GM12891 (cell line): ENCODE measurements at regions not wholly inside any gene's neighbourhood (a gene's known extent, or its start where the extent isn't known, plus 50 kb on each side); places are given as distances from the start of the nearest gene placed in this dataset.

Experiments used
- PAX5 ChIP-seq: IDR thresholded peaks from 2 replicates; pipeline ENCODE4 v1.6.1; 2011; ENCODE audit warnings: low read length, moderate library complexity, mild to moderate bottlenecking; ENCODE audit not compliant: insufficient read depth, severe bottlenecking
- POLR2A ChIP-seq: IDR thresholded peaks from 2 replicates; pipeline ENCODE4 v1.6.1; 2011; ENCODE audit warnings: low read depth, low read length, control low read depth
- POLR2AphosphoS5 ChIP-seq: IDR thresholded peaks from 2 replicates; pipeline ENCODE4 v1.6.1; 2011; ENCODE audit warnings: low read depth, low read length, control low read depth
- POU2F2 ChIP-seq: IDR thresholded peaks from 2 replicates; pipeline ENCODE4 v1.6.1; 2011; ENCODE audit warnings: low read depth, mild to moderate bottlenecking, control low read depth, low read length, moderate library complexity
- SPI1 ChIP-seq: IDR thresholded peaks from 2 replicates; pipeline ENCODE4 v1.6.1; 2011; ENCODE audit warnings: low read depth, low read length, control low read depth
- TAF1 ChIP-seq: IDR thresholded peaks from 2 replicates; pipeline ENCODE4 v1.6.1; 2011; ENCODE audit warnings: low read depth, low read length, control low read depth

- TF ChIP-seq POLR2A (no peak), SPI1 (no peak), TAF1 (no peak), POLR2AphosphoS5 (no peak), PAX5 (no peak), POU2F2 (no peak)
Measured at GRCh38 chr9:94207781-94208180, 51.3 kb upstream of the ZNF169 start.
